GM19395 (cell line): ENCODE measurements at regions not wholly inside any gene's neighbourhood (a gene's known extent, or its start where the extent isn't known, plus 50 kb on each side); places are given as distances from the start of the nearest gene placed in this dataset.

Experiments
- ATAC-seq: cut with Tn5 transposase; IDR thresholded peaks from one replicate; pipeline ENCODE4 v1.9.1; 2021; ENCODE audit warnings: mild to moderate bottlenecking, moderate library complexity; ENCODE audit not compliant: unreplicated experiment

DNA sequence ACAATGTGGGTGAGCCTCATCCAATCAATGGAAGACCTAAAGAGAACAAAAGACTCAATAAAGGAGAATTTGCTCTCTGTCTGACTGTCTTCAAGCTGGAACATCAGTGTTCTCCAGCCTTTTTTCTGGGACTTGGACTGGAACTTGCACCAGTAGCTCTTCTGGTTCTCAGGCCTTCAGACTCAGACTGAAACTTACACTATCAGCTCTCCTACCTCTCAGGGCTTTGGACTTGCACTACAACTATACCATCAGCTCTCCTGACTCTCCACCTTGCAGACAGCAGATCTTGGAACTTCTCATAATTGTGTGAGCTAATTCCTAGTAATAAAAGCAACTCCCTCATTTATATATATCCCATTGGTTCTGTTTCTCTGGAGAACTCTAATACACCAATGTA lies 185.9 kb downstream of the SMIM20 start:
- ATAC-seq = no peak

DNA sequence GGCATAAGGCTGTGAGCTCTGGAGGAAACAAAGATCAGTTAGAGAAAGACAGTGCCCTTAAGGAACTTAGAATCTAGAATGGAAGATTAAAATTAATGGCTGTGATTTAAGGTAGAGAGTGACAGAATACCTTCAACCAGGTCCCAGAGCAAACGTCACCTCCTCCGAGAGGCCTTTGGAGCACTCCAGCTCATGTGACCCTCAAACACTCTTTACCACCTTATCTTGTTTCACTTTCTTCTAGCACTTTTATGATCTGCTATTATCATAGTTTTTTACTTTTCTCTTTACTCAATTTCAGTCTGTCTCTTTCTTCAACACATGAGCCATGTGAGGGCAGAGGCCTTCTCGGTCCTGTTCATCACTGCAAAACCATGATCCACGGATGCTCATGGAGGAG lies 187.0 kb downstream of the SMIM20 start:
- ATAC-seq = no peak

DNA sequence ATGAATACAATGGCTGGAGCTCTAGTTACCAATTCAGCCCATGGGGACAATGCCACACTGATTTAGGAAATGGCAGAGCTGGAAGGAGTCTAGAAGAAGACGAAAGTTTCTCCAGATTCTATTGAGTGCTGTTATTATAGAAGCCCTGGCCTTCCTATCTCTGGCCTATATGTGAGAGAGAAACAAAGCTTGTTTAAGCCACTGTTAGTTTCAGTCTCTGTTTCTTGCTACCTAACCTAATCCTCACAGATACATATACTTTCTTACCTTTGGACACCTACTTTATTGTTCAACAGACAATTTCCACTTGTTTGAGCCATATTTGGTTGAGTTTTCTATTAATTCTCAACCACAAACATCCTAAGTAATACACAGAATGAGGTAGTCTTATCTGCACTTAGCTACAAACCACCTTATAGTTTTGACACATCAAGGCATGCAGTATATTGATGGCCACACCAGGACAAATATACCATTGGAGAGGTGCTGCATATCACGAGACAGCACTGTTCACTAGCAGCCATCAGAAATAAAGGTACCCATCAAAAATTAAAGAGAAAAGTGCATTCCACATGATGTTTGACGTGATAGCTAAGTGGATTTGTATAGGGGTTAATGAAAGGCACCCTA lies 190.2 kb downstream of the SMIM20 start:
- ATAC-seq = peak; percentile 85

DNA sequence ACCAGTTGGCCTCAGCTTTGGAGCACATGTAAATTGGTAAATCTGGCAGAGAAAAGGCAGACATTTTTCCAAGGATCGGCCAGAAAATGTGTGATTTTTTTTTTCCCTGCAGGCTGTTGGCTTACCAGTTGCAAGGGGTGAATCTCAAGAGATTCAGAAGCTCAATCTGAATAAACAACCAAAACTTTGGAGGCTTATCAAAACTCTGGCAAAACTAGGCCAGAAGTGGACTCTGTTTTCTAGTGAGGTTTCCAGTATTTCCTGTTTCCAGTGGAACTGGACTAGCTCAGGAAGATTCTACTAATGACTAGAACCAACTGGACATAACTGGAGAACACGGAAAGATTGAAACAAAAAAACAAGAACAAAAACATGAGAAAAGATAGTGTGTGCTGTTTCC lies 191.3 kb downstream of the SMIM20 start:
- ATAC-seq = no peak

DNA sequence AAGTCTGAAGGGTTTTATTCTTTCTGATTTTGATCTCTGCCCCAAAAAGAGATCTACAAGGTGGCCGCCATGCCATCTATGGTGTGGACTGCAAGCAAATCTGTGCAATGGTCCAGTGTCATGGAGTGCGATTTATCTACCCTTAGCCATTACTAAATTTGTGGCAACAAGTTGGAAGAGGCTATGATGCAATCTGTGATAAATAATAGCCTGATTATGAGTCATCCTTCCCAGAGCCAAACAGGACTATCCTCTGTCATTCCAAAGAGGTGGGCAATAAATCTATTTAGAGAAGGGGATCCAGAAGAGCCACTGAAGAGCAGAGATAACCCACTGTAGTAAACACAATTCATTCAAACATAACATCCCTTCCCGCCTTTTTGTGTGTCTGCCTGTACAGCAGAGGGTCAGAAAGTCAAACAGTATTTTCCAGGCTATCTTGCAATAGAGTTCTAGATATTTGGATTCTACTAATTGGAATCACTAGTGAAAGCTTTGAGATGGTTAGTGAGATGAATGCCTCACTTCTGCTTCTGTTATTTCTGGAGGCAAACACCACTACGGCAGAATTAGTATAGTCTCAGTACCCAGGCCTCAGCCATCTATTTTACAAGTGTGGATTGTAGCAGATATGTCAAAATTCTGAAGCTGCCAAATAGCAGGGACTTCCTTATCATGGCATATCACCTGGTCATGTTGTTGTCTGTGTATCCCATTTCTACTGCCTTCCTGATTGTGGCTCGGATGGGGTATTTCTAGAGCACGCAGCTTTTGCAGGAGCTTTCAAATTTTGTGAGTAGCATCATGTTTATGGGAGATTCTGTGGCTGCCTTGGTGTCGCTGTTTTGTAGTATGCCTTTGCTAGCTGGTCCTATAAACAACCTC lies 192.0 kb downstream of the SMIM20 start:
- ATAC-seq = no peak

DNA sequence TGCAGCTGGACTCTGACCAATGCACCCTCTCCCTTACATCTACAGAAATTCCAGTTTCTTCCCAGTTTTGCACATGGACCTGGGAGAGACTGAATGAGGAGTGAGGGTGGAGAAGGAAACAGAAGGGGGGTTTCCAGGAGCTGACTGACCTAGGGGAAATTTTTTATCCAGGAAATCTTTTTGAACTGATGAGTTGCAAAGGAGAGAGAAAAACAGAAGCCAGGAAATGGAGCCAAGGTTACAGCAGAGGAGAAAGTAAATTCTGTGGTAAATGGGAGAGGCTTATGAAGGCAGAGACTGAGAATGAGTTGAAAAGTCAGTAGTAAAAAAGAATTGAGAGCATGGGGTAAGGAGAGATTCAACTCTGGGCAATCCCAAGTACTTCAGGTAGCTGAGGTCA lies 192.8 kb downstream of the SMIM20 start:
- ATAC-seq = no peak

DNA sequence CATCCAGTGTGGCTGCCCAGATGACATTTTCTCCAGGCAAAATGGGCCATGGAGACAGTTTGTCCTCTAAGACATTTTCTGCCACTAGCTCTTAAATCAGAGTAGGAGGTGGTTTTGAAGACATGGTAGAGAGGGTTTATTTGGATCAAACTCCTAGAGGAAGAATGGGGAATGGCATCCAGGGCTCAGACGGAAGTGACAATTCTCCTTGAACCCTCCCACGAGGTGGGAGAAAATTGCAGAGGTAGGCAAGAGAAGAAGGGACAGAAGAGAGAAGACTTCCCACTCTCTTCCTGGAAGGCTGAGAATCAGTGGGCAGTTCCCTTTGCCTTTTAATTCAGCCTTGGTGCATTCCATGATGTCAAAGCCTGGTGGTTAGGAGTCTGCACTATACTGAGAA lies 194.0 kb downstream of the SMIM20 start:
- ATAC-seq = no peak

DNA sequence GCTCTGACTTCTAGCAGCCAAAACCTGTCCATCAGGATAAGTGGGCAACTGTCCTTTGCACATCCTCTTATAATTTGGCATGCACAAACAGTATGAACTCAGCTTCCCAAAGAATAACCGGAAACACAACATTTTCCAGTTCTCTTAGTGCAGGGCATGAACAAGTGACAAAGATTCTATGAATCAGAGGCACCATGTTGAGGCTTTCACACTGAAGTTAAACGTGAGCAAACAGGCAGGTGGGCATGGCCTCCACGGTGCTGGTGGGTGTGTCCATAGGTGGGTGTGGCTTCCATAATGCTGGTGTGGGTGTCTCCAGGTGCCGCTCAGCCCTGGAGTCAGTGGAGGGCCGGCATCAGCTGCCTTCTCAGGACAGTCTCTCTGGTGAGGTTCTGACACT lies 196.5 kb downstream of the SMIM20 start:
- ATAC-seq = no peak

DNA sequence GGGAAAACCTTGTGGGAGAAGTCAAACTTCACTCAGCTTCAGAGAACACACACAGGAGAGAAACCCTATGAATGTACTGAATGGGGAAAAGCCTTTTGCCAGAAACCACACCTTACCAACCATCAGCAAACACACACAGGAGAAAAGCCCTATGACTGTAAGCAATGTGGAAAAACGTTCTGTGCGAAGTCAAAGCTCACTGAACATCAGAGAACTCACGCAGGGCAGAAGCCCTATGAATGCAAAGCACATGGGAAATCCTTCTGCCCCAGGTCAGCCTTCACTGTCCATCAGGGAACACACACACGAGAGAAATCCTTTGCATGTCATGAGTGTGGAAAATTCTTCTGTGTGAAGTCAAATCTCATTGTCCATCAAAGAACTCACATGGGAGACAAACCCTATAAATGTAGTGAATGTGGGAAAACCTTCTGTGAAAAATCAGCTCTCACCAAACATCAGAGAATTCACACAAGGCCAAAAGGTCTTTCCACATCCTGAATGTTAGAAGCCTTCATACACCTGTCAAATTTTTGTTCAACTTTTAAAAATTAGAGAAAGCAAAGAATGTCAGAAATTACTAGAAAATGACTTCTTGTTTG lies 199.4 kb downstream of the SMIM20 start:
- no peak for ATAC-seq

DNA sequence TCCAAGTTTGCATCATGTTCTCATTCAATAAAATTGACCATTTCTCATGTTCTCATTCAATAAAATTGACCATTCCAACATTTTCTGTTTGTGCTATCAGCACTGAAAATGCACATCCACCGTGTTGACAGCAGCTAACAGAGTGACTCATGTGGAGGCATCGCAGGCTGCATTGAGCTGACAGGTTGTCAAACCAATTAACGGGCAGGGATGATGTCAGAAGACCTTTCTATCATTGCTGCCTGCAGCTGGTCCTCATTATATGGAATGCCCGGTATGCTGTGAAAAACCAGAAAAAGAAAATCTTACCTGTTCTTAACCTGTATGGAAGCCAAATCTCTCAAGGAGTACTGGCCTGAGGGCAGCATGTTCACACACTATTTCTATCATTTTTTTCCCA lies 202.0 kb downstream of the SMIM20 start:
- no peak for ATAC-seq

DNA sequence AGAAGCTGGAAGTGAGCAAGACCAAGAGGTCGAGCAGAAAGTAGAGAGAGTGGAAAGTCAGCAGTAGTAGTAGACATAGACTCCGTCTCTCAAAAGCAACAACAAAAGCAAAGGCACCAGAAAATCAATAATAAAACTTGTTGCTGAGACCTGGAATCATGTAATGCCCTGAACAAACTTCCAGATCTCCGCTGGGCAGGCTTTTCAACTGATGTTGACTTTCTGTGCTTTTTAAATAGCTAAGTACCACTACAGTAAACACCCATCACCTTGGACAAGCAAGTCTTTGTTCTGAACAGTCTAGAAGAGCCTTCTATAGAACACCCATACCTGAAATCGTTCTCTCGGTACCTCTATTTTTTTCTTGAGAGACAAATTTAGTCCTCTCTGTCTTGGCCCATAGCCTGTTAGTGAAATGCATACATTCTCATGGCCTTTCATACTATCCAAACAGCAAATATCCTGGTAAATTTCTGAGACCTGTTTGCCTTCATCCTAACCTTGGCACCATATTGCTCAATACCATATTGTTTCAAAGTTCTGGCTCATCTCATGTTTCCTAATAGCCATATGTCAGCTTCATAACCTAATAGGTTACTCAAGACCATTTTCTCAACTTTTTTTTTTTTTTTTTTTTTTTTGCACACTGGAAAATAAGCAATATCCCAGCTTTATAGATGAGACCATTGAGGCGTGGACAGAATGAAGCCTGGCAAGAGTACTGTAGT lies 200.6 kb upstream of the RBPJ start:
- no peak for ATAC-seq

DNA sequence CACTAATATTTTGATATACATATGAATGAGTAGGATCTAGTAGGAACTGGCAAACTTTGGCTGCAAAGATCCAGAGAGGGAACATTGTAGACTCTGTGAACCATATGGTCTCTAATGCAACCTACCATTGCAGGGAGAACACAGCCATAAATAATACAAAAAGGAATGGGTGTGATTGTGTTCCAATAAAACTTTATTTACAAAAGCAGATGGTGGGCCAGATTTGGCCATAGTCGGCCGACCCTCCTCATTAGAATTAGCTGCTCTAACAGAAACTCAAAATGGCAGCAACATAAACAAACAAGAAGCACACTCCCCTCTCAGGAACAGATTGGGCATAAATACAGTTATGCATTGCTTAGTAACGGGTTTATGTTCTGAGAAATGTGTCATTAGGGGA lies 198.1 kb upstream of the RBPJ start:
- ATAC-seq = no peak

DNA sequence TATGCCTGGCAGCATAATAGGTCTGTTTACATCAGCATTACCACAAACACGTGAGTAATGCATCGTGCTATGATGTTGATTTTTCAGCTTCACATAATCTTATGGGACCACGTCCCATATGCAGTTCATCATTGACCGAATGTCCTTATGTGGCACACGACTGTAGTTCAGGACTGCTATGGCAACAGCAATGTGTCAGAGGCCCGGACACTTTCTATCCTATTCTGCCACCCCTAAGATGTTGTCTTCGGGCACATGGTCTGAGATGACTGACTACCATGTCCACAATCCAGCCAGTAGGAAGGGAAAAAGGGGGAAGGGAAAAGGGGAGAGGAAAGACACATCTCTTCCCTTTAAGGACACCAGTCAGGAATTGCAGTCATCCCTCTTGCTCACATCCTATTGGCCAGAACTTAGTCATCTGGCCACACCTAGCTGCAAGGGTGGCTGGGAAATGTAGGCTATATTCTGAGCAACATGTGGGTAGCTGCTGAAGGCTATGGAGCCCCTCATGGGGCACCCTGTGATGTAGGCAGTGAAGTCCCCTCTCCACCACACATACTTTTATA lies 196.0 kb upstream of the RBPJ start:
- no peak for ATAC-seq

DNA sequence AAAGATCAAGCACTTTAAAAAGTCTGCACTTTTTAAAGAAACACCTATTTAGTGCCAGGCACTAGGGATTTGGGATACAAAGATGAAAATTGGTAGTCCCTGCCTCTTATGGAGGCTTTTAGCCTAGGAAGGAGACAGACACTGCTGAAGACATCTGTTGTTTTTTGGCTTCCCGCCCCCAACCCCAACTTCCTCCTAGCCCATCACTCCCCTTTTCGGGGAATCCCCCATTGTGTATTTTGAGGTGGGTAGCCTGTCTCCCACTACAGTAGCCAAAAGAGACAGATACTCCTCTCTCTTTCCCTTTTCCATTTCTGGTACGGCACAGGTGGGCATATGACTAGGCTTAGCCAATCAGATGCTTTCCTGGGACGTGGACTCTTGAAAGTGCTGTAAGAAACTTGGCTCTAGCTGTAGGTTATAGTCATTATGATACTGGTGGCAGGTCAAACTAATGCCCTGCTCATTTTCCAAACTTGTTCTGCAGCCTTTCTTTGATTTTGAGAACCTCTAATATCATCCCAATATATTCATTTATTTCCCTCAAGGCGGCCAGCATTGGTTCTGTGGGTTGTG lies 194.6 kb upstream of the RBPJ start:
- peak; percentile 62 for ATAC-seq

DNA sequence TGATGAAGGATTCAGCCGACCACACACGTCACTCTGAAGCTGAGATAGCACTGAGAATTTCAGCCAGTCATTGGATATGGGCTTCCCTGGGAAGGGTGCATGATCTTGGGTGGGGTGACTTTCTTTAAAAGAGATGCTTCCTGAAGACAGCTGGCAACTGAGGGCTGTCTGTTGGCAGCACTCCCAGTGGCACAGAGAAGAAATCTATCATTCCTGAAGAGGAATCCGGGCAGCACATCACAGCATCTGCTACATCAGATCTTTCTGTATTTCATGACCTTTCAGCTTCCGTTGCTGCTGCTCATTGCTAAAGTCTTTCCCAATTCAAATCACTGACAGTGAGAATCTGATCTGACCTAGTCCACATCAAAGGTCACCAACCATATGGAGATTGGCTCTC lies 193.8 kb upstream of the RBPJ start:
- ATAC-seq = no peak

DNA sequence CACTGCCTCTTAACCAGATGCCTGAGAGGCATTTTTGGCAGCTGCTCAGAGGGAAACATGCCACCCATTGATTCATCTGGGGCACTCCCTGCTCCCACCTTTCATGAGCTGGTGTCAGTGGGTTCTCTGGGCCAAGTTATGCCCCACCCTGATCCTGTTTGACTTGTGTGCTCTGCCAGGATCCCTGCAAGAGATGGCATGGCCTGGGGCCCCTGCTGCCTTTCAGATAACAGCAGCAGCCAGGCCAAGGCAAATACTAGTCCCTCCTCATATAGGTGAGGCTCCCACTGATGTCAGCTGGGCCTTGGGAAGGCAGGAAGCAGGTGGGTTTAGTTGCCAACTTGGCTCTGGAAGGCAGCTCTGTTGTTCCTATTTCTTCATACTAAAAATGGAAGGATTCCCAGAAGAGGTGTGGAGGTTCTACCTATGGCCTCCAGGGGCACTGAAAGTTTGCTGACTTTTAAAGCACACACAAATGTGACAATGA lies 192.9 kb upstream of the RBPJ start:
- ATAC-seq = no peak

DNA sequence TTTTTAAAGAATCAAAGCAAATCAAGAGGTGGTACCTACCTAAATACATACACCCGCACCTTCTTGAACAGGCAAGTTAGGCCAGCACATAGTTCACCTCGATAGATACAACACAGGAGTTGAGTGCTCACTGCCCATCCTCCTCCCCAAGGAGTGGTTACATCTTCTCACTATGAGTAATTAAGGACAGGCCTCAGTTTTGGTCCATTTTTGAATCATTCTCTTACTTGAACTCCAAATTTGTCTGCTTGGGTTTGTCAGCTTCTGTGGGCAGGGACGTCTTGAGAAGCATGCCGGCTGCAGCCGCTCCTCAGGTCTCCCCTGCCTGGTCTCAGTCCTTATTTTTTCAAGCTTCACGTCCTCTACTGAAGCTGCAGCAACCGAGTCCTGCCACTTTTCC lies 190.6 kb upstream of the RBPJ start:
- peak; percentile 80 for ATAC-seq

DNA sequence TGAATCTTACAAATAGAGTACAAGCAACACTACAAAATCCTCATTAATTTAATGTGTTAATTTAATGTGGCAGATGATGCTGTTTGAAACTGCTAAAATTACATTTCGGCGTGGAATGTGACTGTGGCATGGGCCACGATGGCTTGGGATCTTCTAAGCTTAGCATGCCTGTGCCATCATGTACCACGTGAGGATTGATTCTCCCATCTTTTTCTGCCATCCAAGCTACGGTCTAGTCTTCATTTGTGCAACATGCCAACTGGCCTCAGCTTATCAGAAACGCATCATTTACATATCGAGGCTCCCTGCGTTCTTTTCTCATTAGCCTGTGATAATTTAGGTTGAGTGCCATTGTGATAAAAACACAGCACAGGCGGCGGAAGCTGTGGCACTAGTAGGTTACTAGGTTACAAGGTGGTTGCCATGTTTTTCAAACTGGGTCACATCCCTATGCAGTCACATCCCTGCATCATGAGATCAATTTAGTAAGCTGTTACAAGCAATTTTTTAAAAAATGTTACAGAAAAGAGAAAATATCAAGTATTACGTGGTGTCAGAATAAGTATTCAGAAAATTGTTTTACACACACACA lies 189.9 kb upstream of the RBPJ start:
- ATAC-seq = no peak

DNA sequence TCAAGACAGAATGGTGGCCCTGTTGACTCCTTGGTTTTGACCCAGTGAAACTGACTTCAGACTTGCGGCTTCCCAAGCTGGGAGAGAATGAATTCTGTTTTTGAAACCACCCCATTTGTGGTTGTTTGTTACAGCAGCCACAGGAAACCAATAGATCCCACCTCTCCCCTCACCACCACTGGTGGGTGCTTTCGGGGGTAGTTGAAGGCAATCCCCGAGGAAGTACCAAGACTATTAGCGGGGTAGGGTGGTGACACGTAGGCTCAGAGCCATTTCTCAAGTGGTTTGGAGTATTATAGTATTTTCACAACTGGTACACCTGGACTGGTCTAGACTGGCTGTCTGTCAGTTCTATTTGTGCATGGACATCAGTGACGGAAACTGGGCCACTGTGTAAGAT lies 189.1 kb upstream of the RBPJ start:
- peak; percentile 56 for ATAC-seq

DNA sequence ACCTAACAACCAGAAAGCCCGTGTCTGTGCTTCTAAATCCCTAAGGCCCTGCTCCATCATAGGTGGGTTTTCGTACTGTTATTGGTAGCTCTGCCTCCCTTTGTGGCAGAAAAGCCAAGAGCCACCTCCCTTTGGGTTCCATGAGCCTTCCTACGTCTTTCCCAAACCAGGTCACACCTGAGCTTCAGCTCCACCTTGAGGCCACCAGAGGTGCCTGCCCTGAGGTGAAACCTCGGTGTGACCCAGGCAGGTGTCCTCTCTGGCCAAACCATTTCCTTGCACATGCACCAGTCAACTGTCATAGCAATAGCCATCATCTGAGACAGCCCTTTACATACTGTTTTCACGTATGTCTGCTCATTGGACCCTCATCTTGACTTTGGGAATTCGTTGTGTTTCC lies 188.0 kb upstream of the RBPJ start:
- no peak for ATAC-seq
